Natural killer cell (primary cell): ENCODE measurements at regions not wholly inside any gene's neighbourhood (a gene's known extent, or its start where the extent isn't known, plus 50 kb on each side); places are given as distances from the start of the nearest gene placed in this dataset.

Source experiments
- ATAC-seq, 3 donors: fragments of 150-1000 bp in 2 of 3; fragments of 200-7000 bp in 1 of 3; cut with Tn5 transposase; 1 replicate in 1 of 3; 2 replicates in 2 of 3; pipeline ENCODE4 v1.10.0; 2021; ENCODE audit warnings: mild to moderate bottlenecking in 2 of 3, moderate library complexity in 2 of 3
- DNase-seq, 2 donors: peaks; one replicate each; pipeline versions ENCODE4 v3.0.0 to v3.0.0-alpha.2; 2013 to 2021; ENCODE audit warnings: mixed read lengths in 1 of 2
- H3K27ac ChIP-seq: one replicate; pipeline ENCODE4 v1.5.1; 2013; ENCODE audit warnings: mild to moderate bottlenecking, low read length
- H3K27me3 ChIP-seq: one replicate; pipeline ENCODE4 v1.6.1; 2013; ENCODE audit warnings: low read length; ENCODE audit not compliant: control insufficient read depth, insufficient read depth
- H3K36me3 ChIP-seq: one replicate; pipeline ENCODE4 v1.6.1; 2013; ENCODE audit warnings: low read length; ENCODE audit not compliant: control insufficient read depth, insufficient read depth
- H3K4me1 ChIP-seq: one replicate; pipeline ENCODE4 v1.6.1; 2013; ENCODE audit warnings: low read length; ENCODE audit not compliant: control insufficient read depth, insufficient read depth
- H3K4me3 ChIP-seq: one replicate; pipeline ENCODE4 v1.5.1; 2013; ENCODE audit warnings: low read length
- H3K9me3 ChIP-seq: one replicate; pipeline ENCODE4 v1.6.1; 2013; ENCODE audit warnings: low read length; ENCODE audit not compliant: control insufficient read depth, insufficient read depth
- H3K27ac Mint-ChIP-seq, 2 donors: one replicate each; pipeline ENCODE4 v1.8.0; 2022; ENCODE audit warnings: mild to moderate bottlenecking in 2 of 2, mixed read lengths in 2 of 2, moderate library complexity in 1 of 2
- H3K27me3 Mint-ChIP-seq, 2 donors: one replicate each; pipeline ENCODE4 v1.8.0; 2022; ENCODE audit warnings: low read depth in 2 of 2, mixed read lengths in 2 of 2
- H3K36me3 Mint-ChIP-seq: one replicate; pipeline ENCODE4 v1.8.0; 2022; ENCODE audit warnings: mixed read lengths
- H3K4me1 Mint-ChIP-seq, 2 donors: one replicate each; pipeline ENCODE4 v1.8.0; 2022; ENCODE audit warnings: mixed read lengths in 2 of 2
- H3K4me3 Mint-ChIP-seq: one replicate; pipeline ENCODE4 v1.8.0; 2022; ENCODE audit warnings: mild to moderate bottlenecking, moderate library complexity, mixed read lengths
- H3K9me3 Mint-ChIP-seq, 2 donors: one replicate each; pipeline ENCODE4 v1.8.0; 2022; ENCODE audit warnings: mixed read lengths in 2 of 2
- CTCF ChIP-seq: fragments of 200-600 bp; IDR thresholded peaks from one replicate; pipeline ENCODE4 v1.8.0; 2022; ENCODE audit warnings: antibody characterized with exemption
- WGBS: methylation state at CpG from one replicate; pipeline ENCODE4 v1.1.7; 2013; ENCODE audit warnings: missing lambda C conversion rate; ENCODE audit not compliant: insufficient coverage; 5-methylcytosine and 5-hydroxymethylcytosine counted together
- intact Hi-C: fragments of 100-400 bp; cut with micrococcal nuclease; formaldehyde crosslinking; loops from one replicate; pipeline ENCODE4 v1.14.2; 2022

- H3K4me3 ChIP-seq = no peak overlapping the region
- H3K27ac Mint-ChIP-seq = no peak overlapping the region
- no peaks in the 10 kb centered on the region for H3K27me3 ChIP-seq
- intact Hi-C loops = no loop called here
- H3K27ac ChIP-seq = no peak overlapping the region
- 89% methylated on average over 1 of the region's 1 CpG for WGBS
- H3K9me3 Mint-ChIP-seq = no peaks in the 10 kb centered on the region
- H3K4me1 Mint-ChIP-seq = no peaks in the 10 kb centered on the region
- no peaks in the 10 kb centered on the region for H3K36me3 ChIP-seq
- ATAC-seq (no peak), DNase-seq (no peak)
- H3K4me3 Mint-ChIP-seq = no peak overlapping the region
- no peaks in the 10 kb centered on the region for H3K36me3 Mint-ChIP-seq
- TF ChIP-seq CTCF = no peak
- H3K27me3 Mint-ChIP-seq = peaks cover 0 to 7% of the 10 kb centered on the region in 2 donors
- H3K4me1 ChIP-seq = no peaks in the 10 kb centered on the region
- no peaks in the 10 kb centered on the region for H3K9me3 ChIP-seq
Observed at GRCh38 chr1:209486861-209487593, 96.5 kb upstream of the CAMK1G start.

GRCh38 chr1:209490013-209490412 is 93.5 kb upstream of the CAMK1G start:
- Histone ChIP-seq H3K4me1 (no peaks in the 10 kb centered on the region), H3K4me3 (no peak overlapping the region), H3K27ac (no peak overlapping the region), H3K9me3 (no peaks in the 10 kb centered on the region), H3K36me3 (no peaks in the 10 kb centered on the region), H3K27me3 (no peaks in the 10 kb centered on the region)
- Mint-ChIP-seq H3K27me3 (peaks cover 9% of the 10 kb centered on the region in 2 donors), H3K4me3 (no peak overlapping the region), H3K36me3 (no peaks in the 10 kb centered on the region), H3K9me3 (no peaks in the 10 kb centered on the region), H3K4me1 (no peaks in the 10 kb centered on the region), H3K27ac (no peak overlapping the region)
- 79% methylated on average over 3 of the region's 3 CpGs for WGBS
- intact Hi-C loops = no loop called here
- TF ChIP-seq CTCF = no peak
- no peak for DNase-seq
- ATAC-seq = no peak

GRCh38 chr1:209491031-209491430 is 92.5 kb upstream of the CAMK1G start:
- DNase-seq (no peak), ATAC-seq (no peak)
- H3K9me3 ChIP-seq = no peaks in the 10 kb centered on the region
- no peaks in the 10 kb centered on the region for H3K4me1 ChIP-seq
- peaks cover 9 to 11% of the 10 kb centered on the region in 2 donors for H3K27me3 Mint-ChIP-seq
- H3K9me3 Mint-ChIP-seq = no peaks in the 10 kb centered on the region
- 97% methylated on average over 2 of the region's 2 CpGs for WGBS
- no peak overlapping the region for H3K4me3 Mint-ChIP-seq
- no peak overlapping the region for H3K27ac Mint-ChIP-seq
- no peak overlapping the region for H3K4me3 ChIP-seq
- no peak overlapping the region for H3K27ac ChIP-seq
- intact Hi-C loops = no loop called here
- no peaks in the 10 kb centered on the region for H3K27me3 ChIP-seq
- no peak for TF ChIP-seq CTCF
- H3K36me3 Mint-ChIP-seq = no peaks in the 10 kb centered on the region
- no peaks in the 10 kb centered on the region for H3K4me1 Mint-ChIP-seq
- no peaks in the 10 kb centered on the region for H3K36me3 ChIP-seq

- H3K4me3 Mint-ChIP-seq = no peak overlapping the region
- ATAC-seq (no peak), DNase-seq (no peak)
- intact Hi-C loops = no loop called here
- Histone ChIP-seq H3K36me3 (no peaks in the 10 kb centered on the region), H3K27me3 (no peaks in the 10 kb centered on the region), H3K4me3 (no peak overlapping the region), H3K9me3 (peaks cover 3% of the 10 kb centered on the region), H3K4me1 (no peaks in the 10 kb centered on the region), H3K27ac (no peak overlapping the region)
- H3K36me3 Mint-ChIP-seq = no peaks in the 10 kb centered on the region
- H3K9me3 Mint-ChIP-seq = no peaks in the 10 kb centered on the region
- H3K27me3 Mint-ChIP-seq = peaks cover 9 to 11% of the 10 kb centered on the region in 2 donors
- no peak overlapping the region for H3K27ac Mint-ChIP-seq
- TF ChIP-seq CTCF = no peak
- H3K4me1 Mint-ChIP-seq = no peaks in the 10 kb centered on the region
- WGBS = 100% methylated on average over 1 of the region's 1 CpG
Observed at GRCh38 chr1:209491496-209491895, 92.0 kb upstream of the CAMK1G start.
